Upper lobe of left lung (tissue), 6 donors: ENCODE measurements at regions not wholly inside any gene's neighbourhood (a gene's known extent, or its start where the extent isn't known, plus 50 kb on each side); places are given as distances from the start of the nearest gene placed in this dataset.

Experiments
- ATAC-seq, 2 donors: fragments of 200-7000 bp; cut with Tn5 transposase; one replicate each; pipeline ENCODE4 v1.9.1; 2022; ENCODE audit warnings: mild to moderate bottlenecking in 2 of 2, moderate library complexity in 2 of 2; ENCODE audit not compliant: low FRiP score in 2 of 2
- DNase-seq, 2 donors: peaks; one replicate each; pipeline ENCODE4 v3.0.0-alpha.2; 2019 to 2020
- H3K27ac ChIP-seq, 4 donors: fragments of 200-600 bp; sonication (generic); one replicate each; pipeline ENCODE4 v1.5.1; 2016 to 2019
- H3K27me3 ChIP-seq, 4 donors: fragments of 200-600 bp; sonication (generic); one replicate each; pipeline ENCODE4 v1.5.1; 2017 to 2019
- H3K36me3 ChIP-seq, 4 donors: fragments of 200-600 bp; sonication (generic); one replicate each; pipeline ENCODE4 v1.5.1; 2016 to 2019
- H3K4me1 ChIP-seq, 4 donors: fragments of 200-600 bp; sonication (generic); one replicate each; pipeline ENCODE4 v1.5.1; 2018 to 2019
- H3K4me3 ChIP-seq, 4 donors: fragments of 200-600 bp; sonication (generic); one replicate each; pipeline ENCODE4 v1.5.1; 2017 to 2019; ENCODE audit warnings: mild to moderate bottlenecking in 2 of 4, moderate library complexity in 1 of 4
- H3K9me3 ChIP-seq, 4 donors: fragments of 200-600 bp; sonication (generic); one replicate each; pipeline ENCODE4 v1.5.1; 2018 to 2019
- CTCF ChIP-seq, 6 experiments: fragments of 450-650 bp in 4 of 6; fragments of 200-600 bp in 2 of 6; sonication (generic) in 2 of 6; IDR thresholded peaks; one replicate each; pipeline ENCODE4 v1.5.1; 2016 to 2019; ENCODE audit warnings: antibody characterized with exemption in 6 of 6
- EP300 ChIP-seq, 4 donors: sonication (generic); formaldehyde crosslinking; IDR thresholded peaks; one replicate each; pipeline ENCODE4 v1.5.1; 2017; ENCODE audit warnings: antibody characterized with exemption in 4 of 4, control low read depth in 2 of 4
- POLR2A ChIP-seq, 4 donors: fragments of 450-650 bp; IDR thresholded peaks; one replicate each; pipeline ENCODE4 v1.5.1; 2016 to 2017; ENCODE audit warnings: antibody characterized with exemption in 4 of 4, mild to moderate bottlenecking in 2 of 4
- POLR2AphosphoS5 ChIP-seq, 2 donors: sonication (generic); formaldehyde crosslinking; IDR thresholded peaks; one replicate each; pipeline ENCODE4 v1.5.1; 2017; ENCODE audit warnings: antibody characterized with exemption in 2 of 2
- WGBS, 2 donors: methylation state at CpG; one replicate each; pipeline ENCODE4 v1.1.5; 2017 to 2018; 5-methylcytosine and 5-hydroxymethylcytosine counted together
- donor health status: DM: no; HTN: no; CAD: no; lungs with moderate emphysema.
- donor health status: DM: no; HTN: yes; CAD: no; lungs with severe emphysema.

- DNase-seq (no peak), ATAC-seq (no peak)
- Histone ChIP-seq H3K36me3 (no peaks in the 10 kb centered on the region), H3K27me3 (no peaks in the 10 kb centered on the region), H3K4me1 (no peaks in the 10 kb centered on the region), H3K9me3 (no peaks in the 10 kb centered on the region), H3K27ac (no peak overlapping the region), H3K4me3 (no peak overlapping the region)
- WGBS, 2 donors: 35 to 58% methylated on average over 3 of the region's 3 CpGs
- TF ChIP-seq POLR2AphosphoS5 (IDR thresholded peaks at IDR 0.05) (no peak), POLR2A (IDR thresholded peaks at IDR 0.05) (no peak), EP300 (IDR thresholded peaks at IDR 0.05) (no peak), CTCF (IDR thresholded peaks at IDR 0.05) (no peak)
Observed at GRCh38 chr7:79548727-79549126, 95.3 kb upstream of the MAGI2 start.

- Histone ChIP-seq H3K9me3 (no peaks in the 10 kb centered on the region), H3K36me3 (no peaks in the 10 kb centered on the region), H3K4me3 (no peak overlapping the region), H3K27me3 (no peaks in the 10 kb centered on the region), H3K27ac (no peak overlapping the region), H3K4me1 (no peaks in the 10 kb centered on the region)
- WGBS, 2 donors: 89 to 91% methylated on average over 2 of the region's 2 CpGs
- TF ChIP-seq POLR2AphosphoS5 (IDR thresholded peaks at IDR 0.05) (no peak), EP300 (IDR thresholded peaks at IDR 0.05) (no peak), POLR2A (IDR thresholded peaks at IDR 0.05) (no peak), CTCF (IDR thresholded peaks at IDR 0.05) (no peak)
- ATAC-seq (no peak), DNase-seq (no peak)
Observed at GRCh38 chr7:79547132-79547531, 93.7 kb upstream of the MAGI2 start.

DNA sequence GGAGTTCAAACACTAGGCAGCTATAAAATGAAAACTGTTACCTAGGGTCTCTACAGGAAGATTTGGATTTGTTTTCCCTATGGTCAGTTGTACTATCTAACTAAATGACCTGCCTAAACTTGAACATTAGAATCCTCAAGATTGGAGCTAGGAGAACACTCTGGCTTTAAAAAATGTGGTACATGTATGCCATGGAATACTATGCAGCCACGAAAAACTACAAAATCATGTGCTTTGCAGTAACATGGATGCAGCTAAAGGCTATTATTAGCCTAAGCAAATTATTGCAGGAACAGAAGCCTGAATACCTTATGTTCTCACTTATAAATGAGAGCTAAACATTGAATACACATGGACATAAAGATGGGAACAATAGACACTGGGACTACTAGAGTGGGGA is 87.1 kb upstream of the MAGI2 start:
- no peak overlapping the region for H3K27ac ChIP-seq
- no peak for TF ChIP-seq EP300 (IDR thresholded peaks at IDR 0.05)
- no peak for TF ChIP-seq POLR2A (IDR thresholded peaks at IDR 0.05)
- TF ChIP-seq CTCF (IDR thresholded peaks at IDR 0.05): no peak
- no peak for TF ChIP-seq POLR2AphosphoS5 (IDR thresholded peaks at IDR 0.05)
- no peaks in the 10 kb centered on the region for H3K36me3 ChIP-seq
- H3K27me3 ChIP-seq: no peaks in the 10 kb centered on the region
- H3K9me3 ChIP-seq: no peaks in the 10 kb centered on the region
- no peak overlapping the region for H3K4me3 ChIP-seq
- WGBS, 2 donors: 78 to 93% methylated on average over 1 of the region's 1 CpG
- DNase-seq (no peak), ATAC-seq (no peak)
- H3K4me1 ChIP-seq: no peaks in the 10 kb centered on the region

DNA sequence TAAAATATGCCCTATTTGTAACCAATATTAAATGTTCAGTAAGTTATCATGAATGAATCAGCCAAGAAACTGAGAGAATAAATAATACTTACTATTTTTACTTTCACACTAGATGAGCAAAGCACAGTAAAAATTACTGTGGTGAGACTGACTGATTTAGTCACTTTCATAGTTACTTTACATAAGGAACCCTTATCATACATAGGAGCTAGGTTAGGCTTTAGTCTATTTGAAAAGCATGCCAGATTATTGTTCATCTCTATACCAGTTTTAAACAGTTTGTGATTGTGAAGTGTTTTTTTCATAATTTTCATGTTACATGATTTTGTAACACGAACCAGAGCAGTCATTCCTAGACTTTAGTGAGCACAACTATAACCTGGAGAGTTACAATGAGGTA is 80.7 kb upstream of the MAGI2 start:
- no peak overlapping the region for H3K4me3 ChIP-seq
- H3K27ac ChIP-seq: no peak overlapping the region
- no peaks in the 10 kb centered on the region for H3K4me1 ChIP-seq
- no peaks in the 10 kb centered on the region for H3K36me3 ChIP-seq
- no peaks in the 10 kb centered on the region for H3K27me3 ChIP-seq
- TF ChIP-seq POLR2A (IDR thresholded peaks at IDR 0.05) (no peak), EP300 (IDR thresholded peaks at IDR 0.05) (no peak), POLR2AphosphoS5 (IDR thresholded peaks at IDR 0.05) (no peak), CTCF (IDR thresholded peaks at IDR 0.05) (no peak)
- WGBS, 2 donors: 21 to 52% methylated on average over 1 of the region's 1 CpG
- ATAC-seq (no peak), DNase-seq (no peak)
- H3K9me3 ChIP-seq: no peaks in the 10 kb centered on the region

DNA sequence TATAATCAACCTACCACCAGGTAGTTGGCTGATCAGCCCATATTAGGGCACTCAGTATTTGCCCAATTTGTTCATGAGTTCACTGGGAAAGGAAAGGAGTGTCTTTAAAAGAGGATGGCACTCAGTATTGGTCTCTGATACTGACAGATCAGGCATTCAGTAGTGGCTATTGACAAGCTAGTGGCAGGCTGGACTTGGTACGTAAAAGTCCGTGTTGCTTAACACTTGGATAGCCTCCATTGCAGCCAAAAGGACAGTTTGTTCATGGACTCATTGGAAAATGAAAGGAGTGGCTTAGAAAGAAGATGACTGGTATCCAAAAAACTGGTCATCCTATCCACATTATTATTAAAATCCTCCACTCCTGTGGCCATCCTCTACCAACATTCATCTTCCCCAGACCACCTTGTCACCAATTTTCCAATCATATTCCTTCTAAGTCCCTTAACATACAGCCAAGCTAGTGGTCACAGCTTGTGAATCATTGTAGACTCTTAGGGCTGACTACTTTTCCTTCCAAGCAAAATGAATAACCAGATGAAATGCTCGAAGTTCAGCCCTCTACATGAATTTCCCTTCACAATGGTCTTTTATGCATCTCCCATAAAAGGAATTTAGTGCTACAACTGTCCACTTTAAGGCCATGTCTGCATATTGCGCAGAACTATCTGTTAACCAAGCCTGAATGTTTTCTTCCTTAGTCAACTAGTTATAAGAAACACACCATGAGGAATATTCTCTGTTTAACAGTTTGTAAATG is 78.6 kb upstream of the MAGI2 start:
- ATAC-seq (peak in 1 of 2 donors; percentile 32), DNase-seq (no peak)
- Histone ChIP-seq H3K4me3 (no peak overlapping the region), H3K4me1 (no peaks in the 10 kb centered on the region), H3K27me3 (no peaks in the 10 kb centered on the region), H3K36me3 (no peaks in the 10 kb centered on the region), H3K27ac (no peak overlapping the region), H3K9me3 (no peaks in the 10 kb centered on the region)
- TF ChIP-seq POLR2AphosphoS5 (IDR thresholded peaks at IDR 0.05): no peak
- no peak for TF ChIP-seq CTCF (IDR thresholded peaks at IDR 0.05)
- no peak for TF ChIP-seq EP300 (IDR thresholded peaks at IDR 0.05)
- TF ChIP-seq POLR2A (IDR thresholded peaks at IDR 0.05): no peak
- 74 to 89% methylated on average over 4 of the region's 4 CpGs for WGBS, 2 donors
